ENCODE measurements at regions not wholly inside any gene's neighbourhood (a gene's known extent, or its start where the extent isn't known, plus 50 kb on each side); places are given as distances from the start of the nearest gene placed in this dataset.
"Not testable (repeated sequence)": the region's sequence is repeated elsewhere in the genome, so short reads cannot be mapped to it uniquely, and the experiment has no call there.

- DNase-seq = no peak
- intact Hi-C loops (cut with DNase I) = no loop called here
Observed at GRCh38 chr12:131192951-131193350, 239.2 kb downstream of the ADGRD1 start.

- intact Hi-C loops (cut with DNase I) = no loop called here
- DNase-seq = no peak
Observed at GRCh38 chr12:131194166-131194565, 240.5 kb downstream of the ADGRD1 start.

GRCh38 chr12:131195796-131196195 is 242.1 kb downstream of the ADGRD1 start:
- intact Hi-C loops (cut with DNase I) = no loop called here
- peak in 1 of 42 donors; percentile 18 for DNase-seq

GRCh38 chr12:131196220-131196619 is 242.5 kb downstream of the ADGRD1 start:
- intact Hi-C loops (cut with DNase I) = no loop called here

GRCh38 chr12:131197490-131197889 is 243.8 kb downstream of the ADGRD1 start:
- intact Hi-C loops (cut with DNase I) = no loop called here
- DNase-seq = peak in 1 of 42 donors; percentile 34

More at GRCh38 chr12:131196220-131196619, 242.5 kb downstream of the ADGRD1 start:
- DNase-seq = peak in 1 of 42 donors; percentile 3

- intact Hi-C loops (cut with DNase I) = no loop called here
- no peak for DNase-seq
Observed at GRCh38 chr12:131199221-131199620, 245.5 kb downstream of the ADGRD1 start.

GRCh38 chr12:131201912-131202311 is 248.2 kb downstream of the ADGRD1 start:
- intact Hi-C loops (cut with DNase I) = not testable (repeated sequence)

GRCh38 chr12:131202592-131203378 is 249.1 kb downstream of the ADGRD1 start:
- intact Hi-C loops (cut with DNase I) = no loop called here
- DNase-seq = peak in 1 of 42 donors; percentile 25

More at GRCh38 chr12:131201912-131202311, 248.2 kb downstream of the ADGRD1 start:
- not testable (repeated sequence) for DNase-seq

DNA sequence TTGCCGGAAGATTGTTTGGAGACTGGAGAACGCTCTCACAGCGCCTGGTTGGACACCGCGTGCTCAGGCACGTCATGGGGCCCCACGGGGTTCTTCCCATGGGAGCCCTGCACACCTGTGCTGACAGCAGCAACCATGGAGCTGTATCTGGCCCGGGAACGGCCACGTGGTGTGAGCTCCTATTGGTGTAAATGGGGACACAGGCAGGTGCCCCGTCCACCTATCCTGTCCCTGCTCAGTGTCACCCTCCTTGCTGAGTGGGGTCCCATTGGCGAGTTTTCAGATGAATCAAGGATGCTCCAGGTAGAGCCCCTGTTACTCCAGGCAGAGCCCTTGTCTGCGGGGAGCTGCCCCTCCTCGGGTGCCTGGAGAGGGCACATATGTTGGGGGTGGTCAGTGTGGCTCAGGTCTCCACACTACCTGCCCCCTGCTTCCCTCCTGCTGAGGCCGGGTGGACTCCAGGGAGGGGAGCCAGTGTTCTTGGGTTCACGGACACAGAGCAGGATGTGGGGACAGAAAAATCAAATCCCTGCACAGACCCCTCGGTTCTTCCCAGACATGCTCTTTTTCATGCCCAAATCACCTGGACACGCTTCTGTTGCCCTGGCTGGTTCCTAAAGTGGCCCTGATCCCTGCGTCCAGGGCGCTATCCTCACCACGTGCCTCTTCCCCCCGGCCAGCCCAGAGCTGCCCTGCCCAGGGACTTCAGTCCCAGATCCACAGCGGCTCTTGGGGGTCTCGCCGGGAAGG is 250.1 kb downstream of the ADGRD1 start:
- intact Hi-C loops (cut with DNase I) = no loop called here
- no peak for DNase-seq

DNA sequence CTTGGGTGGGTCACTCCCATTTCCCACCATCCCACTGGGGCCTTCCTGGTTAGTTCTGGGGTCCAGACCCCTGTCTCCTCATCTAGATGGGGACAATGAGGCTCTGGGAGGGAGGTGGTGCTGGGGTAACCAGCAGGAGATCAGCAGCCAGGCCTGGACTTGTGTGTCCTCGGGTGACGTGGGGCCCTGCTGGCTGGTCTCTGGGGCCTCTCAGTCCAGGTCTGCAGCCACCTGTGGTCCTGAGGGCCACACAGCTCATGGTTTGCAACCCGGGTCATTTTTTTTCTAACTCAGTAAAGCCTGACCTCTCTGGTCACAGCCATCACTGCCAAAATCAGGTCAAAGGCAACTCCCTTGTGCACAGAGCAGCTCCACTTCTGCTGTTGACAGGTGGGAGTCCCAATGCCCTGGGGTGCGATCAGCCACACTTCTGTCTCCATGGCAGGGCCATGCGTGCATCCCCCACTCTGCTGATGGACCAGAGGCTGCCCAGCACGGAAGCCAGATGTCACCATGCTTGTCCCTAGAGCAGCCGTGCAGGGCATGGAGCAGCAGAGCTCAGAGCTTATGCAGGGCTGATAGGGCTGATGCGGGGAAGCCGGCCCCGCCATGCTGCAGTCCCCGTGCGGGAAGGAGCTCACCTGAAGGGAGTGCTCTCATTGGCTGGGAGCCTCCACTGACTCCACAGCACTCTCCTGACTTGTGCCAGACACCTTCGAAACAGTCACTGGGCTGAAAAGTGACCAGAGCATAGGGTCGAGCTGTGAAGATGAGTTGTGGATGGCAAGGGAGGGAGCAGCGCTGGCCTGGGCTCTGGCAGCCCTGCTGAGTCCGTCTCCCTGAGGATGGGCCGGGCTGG is 250.9 kb downstream of the ADGRD1 start:
- intact Hi-C loops (cut with DNase I) = no loop called here
- peak in 1 of 42 donors; percentile 28 for DNase-seq

DNA sequence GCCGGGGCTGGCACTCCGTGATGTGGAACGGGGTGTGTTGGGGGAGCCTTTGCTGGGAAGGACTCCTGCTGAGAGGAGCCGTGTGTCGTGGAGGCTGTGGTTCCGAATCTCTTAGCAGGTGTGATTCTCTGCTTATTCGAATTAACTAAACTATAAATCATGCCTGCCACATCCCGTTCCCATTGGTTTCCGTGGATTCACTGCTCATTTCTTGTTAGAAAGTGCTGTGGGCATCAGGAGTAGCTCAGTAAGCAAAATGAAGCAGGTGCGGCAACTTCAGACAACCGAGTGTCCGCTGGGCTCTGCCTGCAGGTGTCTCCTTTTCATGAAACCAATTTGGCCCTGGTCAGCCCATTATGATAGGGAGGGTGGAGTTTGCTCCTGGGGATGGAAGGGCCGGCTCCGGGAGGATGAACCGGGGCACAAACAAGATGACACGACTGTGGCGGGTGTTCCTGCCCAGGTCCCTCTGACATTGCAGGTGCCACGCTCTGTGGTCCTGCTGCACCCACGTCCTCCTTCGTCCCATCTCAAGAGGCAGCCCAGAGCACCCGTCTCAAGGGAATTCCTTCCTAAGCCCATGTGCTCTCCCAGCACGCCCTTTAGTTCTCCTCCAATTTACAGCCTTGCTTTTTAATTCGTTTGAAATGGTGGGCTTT is 251.7 kb downstream of the ADGRD1 start:
- intact Hi-C loops (cut with DNase I) = not testable (repeated sequence)
- peak in 1 of 42 donors; percentile 23 for DNase-seq

DNA sequence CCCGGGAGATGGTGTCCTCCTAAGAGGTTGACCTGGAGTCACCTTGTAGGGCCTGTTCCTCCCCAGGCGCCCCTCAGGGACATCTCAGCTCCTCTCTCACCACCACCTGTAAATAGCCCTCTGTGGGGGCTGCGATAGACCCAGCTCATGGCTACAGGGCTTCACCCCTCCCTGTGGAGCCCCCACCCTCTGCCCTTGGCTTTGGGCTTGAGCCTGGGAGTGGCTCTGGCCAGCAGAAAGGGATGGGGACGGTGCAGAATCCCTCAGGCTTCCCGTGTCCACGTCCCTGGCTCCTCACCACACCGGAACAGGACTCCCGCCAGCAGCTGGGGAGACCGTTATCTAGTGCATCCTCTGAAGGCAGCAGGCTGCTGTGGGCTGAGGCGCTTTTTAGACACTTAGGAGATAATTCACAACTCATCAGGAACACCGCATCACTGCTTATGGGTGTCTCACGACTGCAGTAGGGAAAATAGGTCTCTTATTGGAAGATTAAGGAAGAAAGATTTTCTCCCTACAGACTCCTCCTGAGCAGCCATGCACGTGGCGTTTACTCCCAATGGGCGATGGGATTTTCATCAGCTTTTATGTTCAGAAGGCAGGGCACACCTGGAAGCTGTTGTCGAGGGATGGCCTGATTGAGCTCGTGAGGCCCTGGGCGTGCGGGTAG is 253.1 kb downstream of the ADGRD1 start:
- intact Hi-C loops (cut with DNase I) = not testable (repeated sequence)

GRCh38 chr12:131207300-131207660 is 253.6 kb downstream of the ADGRD1 start:
- intact Hi-C loops (cut with DNase I) = not testable (repeated sequence)
- peak in 2 of 42 donors; percentile 3 to 30 for DNase-seq

More for the DNA sequence above, 253.1 kb downstream of the ADGRD1 start:
- peak in 2 of 42 donors; percentile 2 to 13 for DNase-seq

- intact Hi-C loops (cut with DNase I) = not testable (repeated sequence)
- DNase-seq = peak in 1 of 42 donors; percentile 13
Observed at GRCh38 chr12:131207841-131208240, 254.1 kb downstream of the ADGRD1 start.

GRCh38 chr12:131208425-131208824 is 254.7 kb downstream of the ADGRD1 start:
- peak in 1 of 42 donors; percentile 13 for DNase-seq
- intact Hi-C loops (cut with DNase I) = no loop called here

DNA sequence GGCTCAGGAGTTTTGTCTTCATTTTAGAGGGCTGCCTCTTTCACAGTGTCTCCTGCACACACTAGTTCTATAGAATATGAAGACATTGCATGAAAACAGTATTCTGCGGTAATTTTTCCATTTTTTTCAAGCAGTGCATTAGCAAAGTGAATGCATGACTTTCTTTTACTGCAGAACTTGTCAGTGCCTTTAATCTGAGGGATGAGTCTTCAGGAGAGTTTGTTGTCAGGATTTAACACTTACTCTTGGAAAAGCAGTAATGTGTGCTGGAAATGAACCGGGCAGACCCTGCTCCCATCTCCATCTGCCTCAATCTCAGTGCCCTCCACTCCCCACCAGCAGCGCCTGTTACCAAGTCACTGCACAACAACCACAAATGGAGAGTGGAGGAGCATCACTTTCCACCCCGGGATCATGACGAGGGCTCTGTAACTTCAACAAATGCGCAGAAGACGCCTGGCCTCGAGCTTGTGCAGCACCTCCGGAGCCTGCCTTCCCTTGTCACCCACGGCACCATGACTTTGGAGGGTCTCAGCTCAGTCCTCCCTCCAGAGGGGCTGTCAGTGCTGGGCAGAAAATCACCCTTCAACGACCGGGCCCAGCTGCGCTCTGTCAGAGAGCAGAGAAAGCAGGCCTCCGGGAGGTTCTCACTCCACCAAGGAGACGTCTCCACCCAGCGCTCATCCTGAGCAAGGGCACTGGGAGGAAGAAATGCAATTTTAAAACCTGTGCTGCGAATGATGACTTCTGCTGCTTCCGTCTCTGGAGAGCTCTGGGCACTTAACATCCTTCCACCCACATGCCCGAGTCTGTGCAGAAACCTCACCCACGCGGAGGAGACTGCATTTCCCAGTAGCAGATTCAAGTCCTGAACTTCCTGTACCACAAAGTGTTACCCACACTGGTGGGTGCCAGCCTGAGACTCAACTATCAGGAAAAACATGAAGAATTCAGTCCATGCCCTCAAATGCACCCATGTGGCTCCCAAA is 255.7 kb downstream of the ADGRD1 start:
- intact Hi-C loops (cut with DNase I) = no loop called here
- DNase-seq = peak in 22 of 42 donors; percentile 10 to 68 (median 33)
